ENCODE measurements at regions not wholly inside any gene's neighbourhood (a gene's known extent, or its start where the extent isn't known, plus 50 kb on each side); places are given as distances from the start of the nearest gene placed in this dataset.

GRCh38 chr6:119620846-119621555 lies 271.4 kb upstream of the MAN1A1 start:
- Histone ChIP-seq H3K27me3 (ENCODE audit: control insufficient read depth, insufficient read depth, low read length, poor library complexity, severe bottlenecking) (no peaks in the 10 kb centered on the region), H3K27ac (ENCODE audit: low read depth, low read length) (no peak overlapping the region), H3K4me3 (ENCODE audit: low read length) (no peak overlapping the region), H3K9ac (ENCODE audit: extremely low read depth, low read length, poor library complexity, severe bottlenecking) (no peak overlapping the region), H3K9me3 (ENCODE audit: control insufficient read depth, low read length) (no peaks in the 10 kb centered on the region), H3K36me3 (ENCODE audit: control insufficient read depth, insufficient read depth, low read length) (no peaks in the 10 kb centered on the region), H3K4me1 (ENCODE audit: control insufficient read depth, insufficient read depth, low read length) (peaks cover 7% of the 10 kb centered on the region)
- no peaks in the 10 kb centered on the region for H3K9me3 Mint-ChIP-seq
- no peak overlapping the region for H3K27ac Mint-ChIP-seq
- WGBS, 2 experiments (ENCODE audit: insufficient coverage in 1 of 2, insufficient read length in 1 of 2), result 89 to 98% methylated on average over 3 to 4 of the region's 4 CpGs
- no peak overlapping the region for H3K4me3 Mint-ChIP-seq
- H3K27me3 Mint-ChIP-seq (ENCODE audit: insufficient read depth), result no peaks in the 10 kb centered on the region
- no peaks in the 10 kb centered on the region for H3K36me3 Mint-ChIP-seq (ENCODE audit: low read depth)
- DNase-seq, result no peak
- peaks cover 17% of the 10 kb centered on the region for H3K4me1 Mint-ChIP-seq
- no peak for TF ChIP-seq CTCF (conservative IDR thresholded peaks at IDR 0.05)

GRCh38 chr6:119614138-119614537 lies 264.6 kb upstream of the MAN1A1 start:
- no peaks in the 10 kb centered on the region for H3K36me3 ChIP-seq (ENCODE audit: control insufficient read depth, insufficient read depth, low read length)
- H3K9me3 Mint-ChIP-seq, result no peaks in the 10 kb centered on the region
- H3K9ac ChIP-seq (ENCODE audit: extremely low read depth, low read length, poor library complexity, severe bottlenecking), result no peak overlapping the region
- no peak for TF ChIP-seq CTCF (conservative IDR thresholded peaks at IDR 0.05)
- H3K27me3 ChIP-seq (ENCODE audit: control insufficient read depth, insufficient read depth, low read length, poor library complexity, severe bottlenecking), result no peaks in the 10 kb centered on the region
- no peaks in the 10 kb centered on the region for H3K4me1 Mint-ChIP-seq
- no peak for DNase-seq
- H3K9me3 ChIP-seq (ENCODE audit: control insufficient read depth, low read length), result no peaks in the 10 kb centered on the region
- H3K4me3 Mint-ChIP-seq, result no peak overlapping the region
- no peak overlapping the region for H3K4me3 ChIP-seq (ENCODE audit: low read length)
- WGBS, 2 experiments (ENCODE audit: insufficient coverage in 1 of 2, insufficient read length in 1 of 2), result 86% methylated on average over 1 of the region's 1 CpG; no CpG with 5 or more reads in 1 of the 2 experiments
- H3K27me3 Mint-ChIP-seq (ENCODE audit: insufficient read depth), result no peaks in the 10 kb centered on the region
- no peaks in the 10 kb centered on the region for H3K36me3 Mint-ChIP-seq (ENCODE audit: low read depth)
- H3K4me1 ChIP-seq (ENCODE audit: control insufficient read depth, insufficient read depth, low read length), result no peaks in the 10 kb centered on the region
- H3K27ac ChIP-seq (ENCODE audit: low read depth, low read length), result no peak overlapping the region
- H3K27ac Mint-ChIP-seq, result no peak overlapping the region

- Mint-ChIP-seq H3K27me3 (ENCODE audit: insufficient read depth) (no peaks in the 10 kb centered on the region), H3K36me3 (ENCODE audit: low read depth) (no peaks in the 10 kb centered on the region), H3K27ac (no peak overlapping the region), H3K4me3 (no peak overlapping the region), H3K9me3 (no peaks in the 10 kb centered on the region), H3K4me1 (no peaks in the 10 kb centered on the region)
- Histone ChIP-seq H3K9me3 (ENCODE audit: control insufficient read depth, low read length) (no peaks in the 10 kb centered on the region), H3K36me3 (ENCODE audit: control insufficient read depth, insufficient read depth, low read length) (no peaks in the 10 kb centered on the region), H3K27ac (ENCODE audit: low read depth, low read length) (no peak overlapping the region), H3K4me1 (ENCODE audit: control insufficient read depth, insufficient read depth, low read length) (no peaks in the 10 kb centered on the region), H3K4me3 (ENCODE audit: low read length) (no peak overlapping the region), H3K9ac (ENCODE audit: extremely low read depth, low read length, poor library complexity, severe bottlenecking) (no peak overlapping the region), H3K27me3 (ENCODE audit: control insufficient read depth, insufficient read depth, low read length, poor library complexity, severe bottlenecking) (no peaks in the 10 kb centered on the region)
- DNase-seq, result no peak
- no peak for TF ChIP-seq CTCF (conservative IDR thresholded peaks at IDR 0.05)
Observed at GRCh38 chr6:119612911-119613381, 263.4 kb upstream of the MAN1A1 start.
